Sigmoid colon (tissue), 6 donors: ENCODE measurements at regions not wholly inside any gene's neighbourhood (a gene's known extent, or its start where the extent isn't known, plus 50 kb on each side); places are given as distances from the start of the nearest gene placed in this dataset.
A peak's percentile ranks its signal among the peaks of the same experiment; 100 is the strongest.

Experiments
- DNase-seq: peaks from one replicate; pipeline ENCODE4 v3.0.0-alpha.2; 2019
- H3K27ac ChIP-seq, 4 donors: fragments of 200-600 bp; sonication (generic); one replicate each; pipeline ENCODE4 v1.5.1; 2016 to 2019; ENCODE audit warnings: mild to moderate bottlenecking in 1 of 4
- H3K27me3 ChIP-seq, 3 donors: fragments of 200-600 bp; sonication (generic); one replicate each; pipeline ENCODE4 v1.5.1; 2019; ENCODE audit warnings: mild to moderate bottlenecking in 1 of 3
- H3K36me3 ChIP-seq, 4 donors: fragments of 200-600 bp; sonication (generic); one replicate each; pipeline ENCODE4 v1.5.1; 2016 to 2019
- H3K4me1 ChIP-seq, 4 donors: fragments of 200-600 bp; sonication (generic); one replicate each; pipeline ENCODE4 v1.5.1; 2017 to 2019
- H3K4me3 ChIP-seq, 4 donors: fragments of 200-600 bp; sonication (generic); one replicate each; pipeline ENCODE4 v1.5.1; 2017 to 2019; ENCODE audit warnings: mild to moderate bottlenecking in 2 of 4, moderate library complexity in 1 of 4
- H3K9me3 ChIP-seq, 4 donors: fragments of 200-600 bp in 3 of 4; sonication (generic) in 3 of 4; one replicate each; pipeline versions ENCODE4 v1.5.1 to v1.6.1; 2013 to 2019
- CTCF ChIP-seq, 4 experiments: fragments of 450-650 bp in 3 of 4; fragments of 200-600 bp in 1 of 4; IDR thresholded peaks; one replicate each; pipeline ENCODE4 v1.5.1; 2016 to 2019; ENCODE audit warnings: antibody characterized with exemption in 4 of 4, mild to moderate bottlenecking in 3 of 4, moderate library complexity in 2 of 4
- EP300 ChIP-seq, 4 donors: sonication (generic); formaldehyde crosslinking; IDR thresholded peaks; one replicate each; pipeline ENCODE4 v1.6.1; 2017; ENCODE audit warnings: antibody characterized with exemption in 4 of 4
- POLR2A ChIP-seq, 2 donors: fragments of 450-650 bp; IDR thresholded peaks; one replicate each; pipeline ENCODE4 v1.6.1; 2016; ENCODE audit warnings: antibody characterized with exemption in 2 of 2, mild to moderate bottlenecking in 2 of 2, moderate library complexity in 2 of 2
- POLR2AphosphoS5 ChIP-seq, 4 donors: sonication (generic); formaldehyde crosslinking; IDR thresholded peaks; one replicate each; pipeline ENCODE4 v1.6.1; 2017; ENCODE audit warnings: antibody characterized with exemption in 4 of 4
- WGBS, 2 donors: extraction: QIAGEN DNeasy Blood & Tissue Kit; methylation state at CpG; one replicate each; pipeline ENCODE4 v1.1.7; 2013; 5-methylcytosine and 5-hydroxymethylcytosine counted together
- intact Hi-C: fragments of 100-400 bp; cut with DNase I; formaldehyde crosslinking; loops from one replicate; pipeline ENCODE4 v1.15.1; 2023
- donor health status: healthy with polysubstance abuse.
- donor health status: healthy.

- 89 to 94% methylated on average over 8 of the region's 8 CpGs for WGBS, 2 donors
- intact Hi-C loops, result no loop called here
- no peak overlapping the region for H3K4me3 ChIP-seq
- no peak for DNase-seq
- no peaks in the 10 kb centered on the region for H3K27me3 ChIP-seq
- H3K4me1 ChIP-seq, result peaks cover 0 to 14% (median 12%) of the 10 kb centered on the region in 4 donors
- TF ChIP-seq POLR2A (IDR thresholded peaks at IDR 0.05), result no peak
- TF ChIP-seq POLR2AphosphoS5 (IDR thresholded peaks at IDR 0.05), result no peak
- no peak overlapping the region for H3K27ac ChIP-seq
- H3K36me3 ChIP-seq, result no peaks in the 10 kb centered on the region
- H3K9me3 ChIP-seq, result no peaks in the 10 kb centered on the region
These were observed 96.4 kb upstream of the AMOTL1 start for GRCh38 chr11:94671553-94672366.

DNA sequence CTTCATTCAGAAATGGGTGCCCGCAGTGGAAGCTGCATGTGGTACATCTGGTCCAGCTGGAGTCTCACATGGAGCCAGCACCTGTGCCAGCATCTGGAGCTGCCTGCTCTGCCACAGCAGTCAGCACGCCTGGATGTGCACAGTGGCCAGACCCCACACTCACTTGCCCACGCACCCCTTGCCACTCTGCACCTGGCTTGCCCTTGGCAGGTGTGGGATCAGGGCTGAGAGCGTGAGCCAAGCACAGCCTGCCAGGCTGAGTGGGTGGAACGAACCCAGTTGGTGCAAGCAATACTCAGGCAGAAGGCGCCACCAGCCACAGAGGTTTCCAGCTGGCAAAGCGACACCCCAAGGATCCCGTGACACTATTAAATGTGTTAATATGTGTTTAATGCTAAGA is 95.5 kb upstream of the AMOTL1 start:
- H3K27ac ChIP-seq, result no peak overlapping the region
- intact Hi-C loops, result no loop called here
- 92 to 93% methylated on average over 8 of the region's 8 CpGs for WGBS, 2 donors
- peaks cover 0 to 14% (median 12%) of the 10 kb centered on the region in 4 donors for H3K4me1 ChIP-seq
- TF ChIP-seq CTCF (IDR thresholded peaks at IDR 0.05), result no peak
- no peak for TF ChIP-seq POLR2AphosphoS5 (IDR thresholded peaks at IDR 0.05)
- TF ChIP-seq EP300 (IDR thresholded peaks at IDR 0.05), result no peak
- TF ChIP-seq POLR2A (IDR thresholded peaks at IDR 0.05), result no peak
- no peaks in the 10 kb centered on the region for H3K27me3 ChIP-seq
- DNase-seq, result no peak
- H3K4me3 ChIP-seq, result no peak overlapping the region
- H3K9me3 ChIP-seq, result no peaks in the 10 kb centered on the region
- H3K36me3 ChIP-seq, result no peaks in the 10 kb centered on the region

GRCh38 chr11:94673386-94673785 is 94.8 kb upstream of the AMOTL1 start:
- H3K4me1 ChIP-seq, result peaks cover 0 to 14% (median 12%) of the 10 kb centered on the region in 4 donors
- no peak overlapping the region for H3K4me3 ChIP-seq
- no peaks in the 10 kb centered on the region for H3K9me3 ChIP-seq
- DNase-seq, result no peak
- no peaks in the 10 kb centered on the region for H3K27me3 ChIP-seq
- intact Hi-C loops, result no loop called here
- H3K36me3 ChIP-seq, result no peaks in the 10 kb centered on the region
- H3K27ac ChIP-seq, result peak overlapping the region in 1 of 4 donors; percentile 19
- TF ChIP-seq EP300 (IDR thresholded peaks at IDR 0.05) (no peak), POLR2AphosphoS5 (IDR thresholded peaks at IDR 0.05) (no peak)
- WGBS, 2 donors, result 89% methylated on average over 2 of the region's 2 CpGs

DNA sequence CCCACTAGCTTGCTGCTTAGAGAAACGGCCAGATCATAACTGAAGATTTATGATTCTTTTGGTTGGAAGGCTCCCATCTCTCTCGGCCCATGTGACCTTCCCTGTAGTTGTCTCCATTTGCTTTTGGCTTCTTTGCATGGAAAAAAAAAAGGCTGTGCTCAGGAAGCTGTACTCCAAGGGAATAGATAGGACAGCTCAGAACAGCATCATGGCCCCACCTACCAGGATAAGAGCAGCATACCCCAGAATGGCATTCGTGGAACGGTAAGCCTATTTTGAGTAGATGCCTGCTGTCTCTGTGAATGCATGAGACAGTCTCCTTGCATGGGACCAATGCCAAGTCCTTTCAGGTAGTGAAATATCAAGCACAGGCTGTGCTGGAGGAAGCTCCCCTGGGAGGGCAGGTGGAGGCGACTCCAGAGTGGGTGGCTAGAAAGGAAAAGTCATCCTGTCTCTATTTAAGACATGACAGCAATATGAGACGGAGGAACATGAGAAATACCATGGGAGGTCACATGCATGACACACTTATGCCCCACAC is 94.1 kb upstream of the AMOTL1 start:
- no peaks in the 10 kb centered on the region for H3K36me3 ChIP-seq
- TF ChIP-seq POLR2AphosphoS5 (IDR thresholded peaks at IDR 0.05), result peak in 1 of 4 donors; percentile 28
- TF ChIP-seq EP300 (IDR thresholded peaks at IDR 0.05), result no peak
- no peak for TF ChIP-seq POLR2A (IDR thresholded peaks at IDR 0.05)
- intact Hi-C loops, result no loop called here
- peaks cover 0 to 14% (median 12%) of the 10 kb centered on the region in 4 donors for H3K4me1 ChIP-seq
- peak overlapping the region in 2 of 4 donors; percentile 19 to 30 for H3K27ac ChIP-seq
- H3K27me3 ChIP-seq, result no peaks in the 10 kb centered on the region
- no peak for DNase-seq
- H3K9me3 ChIP-seq, result no peaks in the 10 kb centered on the region
- no peak overlapping the region for H3K4me3 ChIP-seq
- WGBS, 2 donors, result 79 to 80% methylated on average over 6 of the region's 6 CpGs

GRCh38 chr11:94675239-94675638 is 92.9 kb upstream of the AMOTL1 start:
- TF ChIP-seq CTCF (IDR thresholded peaks at IDR 0.05) (no peak), POLR2A (IDR thresholded peaks at IDR 0.05) (no peak), EP300 (IDR thresholded peaks at IDR 0.05) (no peak), POLR2AphosphoS5 (IDR thresholded peaks at IDR 0.05) (no peak)

DNA sequence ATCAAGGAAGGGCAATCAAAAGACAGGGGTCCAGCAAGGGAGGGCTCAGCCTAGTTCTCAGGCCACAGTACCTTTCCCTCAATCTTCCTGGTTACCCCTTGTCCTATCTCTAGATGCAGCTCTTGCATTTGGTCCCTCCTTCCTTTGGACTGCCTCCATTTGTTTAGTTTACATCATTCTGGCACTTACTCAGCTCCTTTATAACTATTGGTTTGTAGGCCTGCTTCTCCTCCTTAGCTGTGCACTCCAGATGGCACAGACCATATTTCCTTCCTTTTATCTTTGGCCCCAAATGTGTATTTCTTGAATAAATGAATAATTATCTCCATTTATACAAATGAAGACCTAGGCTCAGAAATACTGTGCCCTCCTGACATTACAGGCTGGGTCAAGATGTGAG is 92.3 kb upstream of the AMOTL1 start:
- H3K36me3 ChIP-seq, result no peaks in the 10 kb centered on the region
- H3K4me1 ChIP-seq, result peaks cover 0 to 14% (median 12%) of the 10 kb centered on the region in 4 donors
- H3K27me3 ChIP-seq, result no peaks in the 10 kb centered on the region
- H3K9me3 ChIP-seq, result no peaks in the 10 kb centered on the region
- intact Hi-C loops, result no loop called here
- H3K4me3 ChIP-seq, result no peak overlapping the region
- no peak for DNase-seq
- no peak overlapping the region for H3K27ac ChIP-seq
- no peak for TF ChIP-seq EP300 (IDR thresholded peaks at IDR 0.05)
- TF ChIP-seq POLR2A (IDR thresholded peaks at IDR 0.05), result no peak
- no peak for TF ChIP-seq CTCF (IDR thresholded peaks at IDR 0.05)
- no peak for TF ChIP-seq POLR2AphosphoS5 (IDR thresholded peaks at IDR 0.05)

More at GRCh38 chr11:94675239-94675638, 92.9 kb upstream of the AMOTL1 start:
- DNase-seq, result no peak
- H3K27me3 ChIP-seq, result no peaks in the 10 kb centered on the region
- no peak overlapping the region for H3K4me3 ChIP-seq
- 86 to 95% methylated on average over 2 of the region's 2 CpGs for WGBS, 2 donors
- intact Hi-C loops, result no loop called here
- no peaks in the 10 kb centered on the region for H3K36me3 ChIP-seq
- H3K9me3 ChIP-seq, result no peaks in the 10 kb centered on the region
- no peak overlapping the region for H3K27ac ChIP-seq
- H3K4me1 ChIP-seq, result peaks cover 0 to 14% (median 12%) of the 10 kb centered on the region in 4 donors
